Smooth muscle cell (in vitro differentiated cells): ENCODE measurements at regions not wholly inside any gene's neighbourhood (a gene's known extent, or its start where the extent isn't known, plus 50 kb on each side); places are given as distances from the start of the nearest gene placed in this dataset.

Source experiments
- DNase-seq: peaks from one replicate; lab custom pipeline; 2025; ENCODE audit not compliant: unreplicated experiment; lab: John Stamatoyannopoulos, UW
- H2AFZ ChIP-seq: fragments of 200-600 bp; sonication (generic); 2 replicates; pipeline ENCODE4 v1.6.0; 2016; ENCODE audit warnings: antibody characterized with exemption, low read depth, mild to moderate bottlenecking
- H3F3A ChIP-seq: fragments of 200-600 bp; sonication (generic); 2 replicates; pipeline ENCODE4 v1.6.0; 2017; ENCODE audit warnings: antibody characterized with exemption, low read depth
- H3K27ac ChIP-seq: fragments of 200-600 bp; sonication (generic); 2 replicates; pipeline ENCODE4 v1.5.1; 2016; ENCODE audit warnings: low read depth, mild to moderate bottlenecking
- H3K27me3 ChIP-seq: fragments of 200-600 bp; sonication (generic); 2 replicates; pipeline ENCODE4 v1.6.1; 2016; ENCODE audit warnings: low read depth, mild to moderate bottlenecking
- H3K36me3 ChIP-seq: fragments of 200-600 bp; sonication (generic); 2 replicates; pipeline ENCODE4 v1.5.1; 2016; ENCODE audit warnings: low read depth
- H3K4me1 ChIP-seq: fragments of 200-600 bp; sonication (generic); 2 replicates; pipeline ENCODE4 v1.5.1; 2016; ENCODE audit warnings: low read depth
- H3K4me2 ChIP-seq: fragments of 200-600 bp; sonication (generic); 2 replicates; pipeline ENCODE4 v1.6.0; 2016; ENCODE audit warnings: mild to moderate bottlenecking
- H3K4me3 ChIP-seq: fragments of 200-600 bp; sonication (generic); 2 replicates; pipeline ENCODE4 v1.5.1; 2016; ENCODE audit warnings: mild to moderate bottlenecking
- H3K79me2 ChIP-seq: fragments of 200-600 bp; sonication (generic); 2 replicates; pipeline ENCODE4 v1.6.0; 2016; ENCODE audit warnings: low read depth, mild to moderate bottlenecking
- H3K9ac ChIP-seq: fragments of 200-600 bp; sonication (generic); 2 replicates; pipeline ENCODE4 v1.6.0; 2016; ENCODE audit warnings: low read depth
- H3K9me3 ChIP-seq: fragments of 200-600 bp; sonication (generic); replicated peaks from 2 replicates; pipeline ENCODE4 v1.5.1; 2016; ENCODE audit warnings: low read depth
- H4K20me1 ChIP-seq: fragments of 200-600 bp; sonication (generic); 2 replicates; pipeline ENCODE4 v1.6.0; 2016; ENCODE audit warnings: low read depth
- WGBS: methylation state at CpG from one replicate; pipeline ENCODE4 v1.1.7; 2016; ENCODE audit warnings: low lambda C conversion rate; 5-methylcytosine and 5-hydroxymethylcytosine counted together
- TF ChIP-seq, protein P1 (sequence below): fragments of 200-600 bp; sonication (generic); IDR thresholded peaks from 2 replicates; pipeline ENCODE4 v1.5.1; 2017; ENCODE audit warnings: borderline replicate concordance, mild to moderate bottlenecking, antibody characterized with exemption; ENCODE audit not compliant: insufficient read depth, poor library complexity, severe bottlenecking

DNA sequence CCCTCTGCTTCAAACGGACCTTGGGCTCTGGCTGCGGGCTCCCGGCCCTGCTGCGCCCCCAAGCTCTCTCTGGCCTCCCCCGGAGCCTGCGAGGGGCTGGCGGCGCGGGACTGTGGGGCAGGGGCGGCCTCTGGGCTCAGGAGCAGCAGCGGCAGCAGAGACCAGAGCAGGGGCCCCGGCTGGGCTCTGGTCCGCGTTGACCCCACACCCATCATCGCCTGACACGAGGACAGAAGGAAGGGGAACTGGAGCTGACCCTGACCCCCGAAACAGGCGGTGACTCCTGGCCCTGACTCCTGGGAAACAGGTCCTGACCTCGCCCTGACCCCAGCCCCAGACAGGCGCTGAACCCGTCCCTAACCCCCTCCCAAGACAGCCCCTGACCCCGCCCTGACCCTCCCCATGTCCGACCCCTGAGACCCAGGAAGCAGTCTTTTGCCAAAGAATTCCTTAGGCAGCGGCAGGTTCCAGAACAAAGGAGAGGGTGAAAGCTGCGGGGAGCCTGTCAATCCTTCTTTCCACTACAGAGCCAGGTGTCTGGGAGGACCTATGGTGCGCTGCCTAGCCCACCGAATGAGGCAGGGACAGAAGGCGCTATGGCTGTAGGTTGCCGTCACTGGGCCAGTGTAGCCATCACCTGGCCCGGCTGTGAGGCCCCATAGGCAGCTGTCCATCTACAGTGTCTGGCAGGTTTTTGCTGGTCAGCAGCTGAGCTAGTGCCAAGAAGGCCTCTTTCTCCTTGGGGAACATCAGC, 74.7 kb upstream of the SPTLC1 start:
- Histone ChIP-seq H2AFZ (no peak overlapping the region), H3K9ac (no peak overlapping the region), H3K9me3 (no peaks in the 10 kb centered on the region), H3K4me1 (no peaks in the 10 kb centered on the region), H3K4me2 (no peak overlapping the region), H4K20me1 (no peaks in the 10 kb centered on the region), H3K36me3 (no peaks in the 10 kb centered on the region), H3K27me3 (no peaks in the 10 kb centered on the region), H3K79me2 (no peaks in the 10 kb centered on the region), H3K4me3 (no peak overlapping the region), H3F3A (no peaks in the 10 kb centered on the region), H3K27ac (no peak overlapping the region)
- no peak for DNase-seq
- 96% methylated on average over 14 of the region's 30 CpGs for WGBS
- TF ChIP-seq, protein P1, sequence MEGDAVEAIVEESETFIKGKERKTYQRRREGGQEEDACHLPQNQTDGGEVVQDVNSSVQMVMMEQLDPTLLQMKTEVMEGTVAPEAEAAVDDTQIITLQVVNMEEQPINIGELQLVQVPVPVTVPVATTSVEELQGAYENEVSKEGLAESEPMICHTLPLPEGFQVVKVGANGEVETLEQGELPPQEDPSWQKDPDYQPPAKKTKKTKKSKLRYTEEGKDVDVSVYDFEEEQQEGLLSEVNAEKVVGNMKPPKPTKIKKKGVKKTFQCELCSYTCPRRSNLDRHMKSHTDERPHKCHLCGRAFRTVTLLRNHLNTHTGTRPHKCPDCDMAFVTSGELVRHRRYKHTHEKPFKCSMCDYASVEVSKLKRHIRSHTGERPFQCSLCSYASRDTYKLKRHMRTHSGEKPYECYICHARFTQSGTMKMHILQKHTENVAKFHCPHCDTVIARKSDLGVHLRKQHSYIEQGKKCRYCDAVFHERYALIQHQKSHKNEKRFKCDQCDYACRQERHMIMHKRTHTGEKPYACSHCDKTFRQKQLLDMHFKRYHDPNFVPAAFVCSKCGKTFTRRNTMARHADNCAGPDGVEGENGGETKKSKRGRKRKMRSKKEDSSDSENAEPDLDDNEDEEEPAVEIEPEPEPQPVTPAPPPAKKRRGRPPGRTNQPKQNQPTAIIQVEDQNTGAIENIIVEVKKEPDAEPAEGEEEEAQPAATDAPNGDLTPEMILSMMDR = no peak

DNA sequence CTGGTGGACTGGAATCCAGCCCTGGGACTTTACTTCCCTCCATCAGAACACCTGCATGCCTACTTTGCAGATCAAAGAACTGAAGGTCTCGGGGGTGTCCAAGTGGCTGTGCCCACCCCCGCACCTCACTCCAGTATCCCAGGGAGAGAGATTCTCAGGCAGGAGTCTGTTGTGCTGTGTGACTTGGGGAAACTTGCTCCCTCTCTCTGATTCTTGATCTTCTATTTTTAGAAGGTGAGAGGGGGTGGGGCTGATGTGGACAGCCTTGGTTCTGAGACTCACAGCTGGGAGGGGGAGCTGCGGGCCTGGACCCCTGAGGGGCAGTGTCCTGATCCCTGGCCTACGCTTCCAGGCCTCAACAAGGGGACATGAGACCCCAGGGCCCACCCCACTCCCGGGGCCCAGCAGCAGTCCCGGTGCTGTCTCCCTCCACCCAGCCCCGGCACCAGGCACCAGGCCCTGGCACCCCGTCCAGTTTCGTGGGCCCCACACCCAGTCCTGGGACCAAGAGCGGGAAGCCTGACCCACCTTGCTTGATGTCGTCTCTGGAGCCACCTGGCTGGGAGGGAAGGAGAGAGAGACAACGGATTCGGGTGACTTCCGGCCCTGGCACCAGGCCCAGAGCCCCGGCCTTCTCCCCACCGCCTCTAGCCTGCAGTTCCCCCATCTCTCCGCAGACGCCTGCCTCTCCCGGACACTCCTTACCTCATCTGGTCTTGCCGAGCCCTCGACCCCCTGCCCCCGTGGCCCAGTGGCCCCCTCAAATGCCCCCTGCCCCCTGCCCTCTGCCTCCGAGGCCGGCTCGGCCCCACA, 74.0 kb upstream of the SPTLC1 start:
- Histone ChIP-seq H3K9ac (no peak overlapping the region), H3K79me2 (no peaks in the 10 kb centered on the region), H3K36me3 (no peaks in the 10 kb centered on the region), H3K4me3 (no peak overlapping the region), H3F3A (no peaks in the 10 kb centered on the region), H3K9me3 (no peaks in the 10 kb centered on the region), H4K20me1 (no peaks in the 10 kb centered on the region), H3K4me1 (no peaks in the 10 kb centered on the region), H3K27ac (no peak overlapping the region), H3K27me3 (no peaks in the 10 kb centered on the region), H2AFZ (no peak overlapping the region), H3K4me2 (no peak overlapping the region)
- 96% methylated on average over 22 of the region's 25 CpGs for WGBS
- TF ChIP-seq, protein P1 = no peak
- DNase-seq = no peak

DNA sequence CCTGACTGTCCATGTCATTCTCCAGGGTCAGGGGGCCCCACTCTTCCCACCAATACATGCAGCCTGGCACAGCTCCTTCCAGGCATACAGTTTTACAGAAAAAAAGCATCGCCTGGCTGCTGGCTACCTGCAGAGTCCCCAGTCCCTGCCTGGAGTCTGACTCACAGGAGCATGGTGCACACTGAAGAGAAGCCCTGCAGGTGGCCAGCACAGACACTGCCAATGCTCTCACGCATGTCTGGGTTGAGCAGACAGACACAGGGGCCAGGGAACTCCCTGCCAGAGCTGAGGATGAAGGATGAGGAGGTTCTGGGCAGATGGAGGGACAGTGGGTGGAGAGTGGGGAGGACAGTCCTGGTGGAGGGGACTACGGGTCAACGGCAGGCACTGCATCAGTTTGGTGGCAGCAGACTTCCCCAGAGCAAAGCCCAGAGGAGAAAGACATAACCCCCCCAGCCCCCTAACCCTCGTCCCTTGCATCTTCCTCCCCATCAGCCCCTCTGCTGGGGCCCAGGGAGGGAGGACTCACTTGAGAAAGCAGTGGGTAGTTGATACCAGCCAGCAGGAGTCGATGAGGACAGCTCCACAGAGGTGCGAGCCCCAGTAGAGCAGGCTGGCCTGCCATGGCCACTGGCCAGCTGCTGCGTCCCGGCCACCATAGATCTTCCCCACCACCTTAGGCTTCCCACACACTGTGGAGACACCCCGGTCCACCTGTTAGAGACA, 72.9 kb upstream of the SPTLC1 start:
- 92% methylated on average over 10 of the region's 10 CpGs for WGBS
- Histone ChIP-seq H4K20me1 (no peaks in the 10 kb centered on the region), H3K79me2 (no peaks in the 10 kb centered on the region), H3K9me3 (no peaks in the 10 kb centered on the region), H3K4me2 (no peak overlapping the region), H2AFZ (no peak overlapping the region), H3K27ac (no peak overlapping the region), H3K9ac (no peak overlapping the region), H3F3A (no peaks in the 10 kb centered on the region), H3K4me3 (no peak overlapping the region), H3K4me1 (no peaks in the 10 kb centered on the region), H3K27me3 (no peaks in the 10 kb centered on the region), H3K36me3 (no peaks in the 10 kb centered on the region)
- no peak for DNase-seq
- TF ChIP-seq, protein P1 = no peak
